Prostate gland (tissue), 2 donors: ENCODE measurements at regions not wholly inside any gene's neighbourhood (a gene's known extent, or its start where the extent isn't known, plus 50 kb on each side); places are given as distances from the start of the nearest gene placed in this dataset.

ENCODE experiments used
- DNase-seq: peaks from one replicate; pipeline ENCODE4 v3.0.0-alpha.2; 2019; ENCODE audit warnings: low spot score
- H3K27ac ChIP-seq, 2 donors: fragments of 200-600 bp; sonication (generic); 2 replicates each; pipeline ENCODE4 v1.5.1; 2017 to 2019
- H3K27me3 ChIP-seq: fragments of 200-600 bp; sonication (generic); replicated peaks from 2 replicates; pipeline ENCODE4 v1.5.1; 2019; ENCODE audit not compliant: insufficient read depth
- H3K36me3 ChIP-seq, 2 donors: fragments of 200-600 bp; sonication (generic); 1 replicate in 1 of 2; 2 replicates in 1 of 2; pipeline versions ENCODE4 v1.5.1 to v1.8.1; 2017 to 2019
- H3K4me1 ChIP-seq: fragments of 200-600 bp; sonication (generic); replicated peaks from 2 replicates; pipeline ENCODE4 v1.5.1; 2019
- H3K4me3 ChIP-seq, 2 donors: fragments of 200-600 bp; sonication (generic); 2 replicates each; pipeline ENCODE4 v1.5.1; 2017 to 2019
- H3K9me3 ChIP-seq: fragments of 200-600 bp; sonication (generic); 2 replicates; pipeline ENCODE4 v1.5.1; 2017
- CTCF ChIP-seq, 4 experiments: fragments of 200-600 bp in 2 of 4; fragments of 450-650 bp in 2 of 4; sonication (generic) in 2 of 4; IDR thresholded peaks; 1 replicate in 3 of 4; 2 replicates in 1 of 4; pipeline ENCODE4 v1.5.1; 2016 to 2019; ENCODE audit warnings: antibody characterized with exemption in 4 of 4, mild to moderate bottlenecking in 2 of 4, moderate library complexity in 2 of 4
- POLR2A ChIP-seq: fragments of 450-650 bp; IDR thresholded peaks from one replicate; pipeline ENCODE4 v1.6.1; 2016; ENCODE audit warnings: antibody characterized with exemption, mild to moderate bottlenecking
- POLR2AphosphoS5 ChIP-seq: sonication (generic); formaldehyde crosslinking; IDR thresholded peaks from one replicate; pipeline ENCODE4 v1.6.1; 2017; ENCODE audit warnings: antibody characterized with exemption
- WGBS: methylation state at CpG from one replicate; pipeline ENCODE4 v1.1.5; 2018; 5-methylcytosine and 5-hydroxymethylcytosine counted together
- intact Hi-C: fragments of 100-400 bp; cut with DNase I; formaldehyde crosslinking; loops from one replicate; pipeline ENCODE4 v1.14.2; 2022

- whole genome bisulfite sequencing: 77% methylated on average over 17 of the region's 17 CpGs
Measured at GRCh38 chr1:4004635-4005430, 104.8 kb upstream of the C1orf174 start.

GRCh38 chr1:4005431-4005830 is 105.4 kb upstream of the C1orf174 start:
- 82% methylated on average over 6 of the region's 6 CpGs for whole genome bisulfite sequencing
- TF ChIP-seq CTCF (IDR thresholded peaks at IDR 0.05): no peak
- TF ChIP-seq POLR2A: no peak
- no peak for TF ChIP-seq POLR2AphosphoS5
- no peaks in the 10 kb centered on the region for H3K27me3 ChIP-seq
- no peak overlapping the region for H3K27ac ChIP-seq
- H3K4me1 ChIP-seq: no peaks in the 10 kb centered on the region
- no peaks in the 10 kb centered on the region for H3K9me3 ChIP-seq
- DNase-seq: no peak
- intact Hi-C loops: no loop called here
- H3K4me3 ChIP-seq: no peak overlapping the region
- no peaks in the 10 kb centered on the region for H3K36me3 ChIP-seq

More at GRCh38 chr1:4004635-4005430, 104.8 kb upstream of the C1orf174 start:
- no peak for TF ChIP-seq CTCF (IDR thresholded peaks at IDR 0.05)
- no peak for TF ChIP-seq POLR2AphosphoS5
- TF ChIP-seq POLR2A: no peak
- no peaks in the 10 kb centered on the region for H3K27me3 ChIP-seq
- no peaks in the 10 kb centered on the region for H3K9me3 ChIP-seq
- no peaks in the 10 kb centered on the region for H3K4me1 ChIP-seq
- H3K36me3 ChIP-seq: no peaks in the 10 kb centered on the region
- intact Hi-C loops: no loop called here
- DNase-seq: no peak
- no peak overlapping the region for H3K4me3 ChIP-seq
- no peak overlapping the region for H3K27ac ChIP-seq

- Histone ChIP-seq H3K9me3 (no peaks in the 10 kb centered on the region), H3K4me3 (no peak overlapping the region), H3K27me3 (no peaks in the 10 kb centered on the region), H3K4me1 (no peaks in the 10 kb centered on the region), H3K27ac (no peak overlapping the region), H3K36me3 (no peaks in the 10 kb centered on the region)
- intact Hi-C loops: no loop called here
- DNase-seq: no peak
- WGBS: 85% methylated on average over 7 of the region's 7 CpGs
- TF ChIP-seq POLR2A: no peak
- TF ChIP-seq POLR2AphosphoS5: no peak
- TF ChIP-seq CTCF (IDR thresholded peaks at IDR 0.05): no peak
Measured at GRCh38 chr1:4006676-4007374, 106.8 kb upstream of the C1orf174 start.

GRCh38 chr1:4010284-4010683 is 110.2 kb upstream of the C1orf174 start:
- Histone ChIP-seq H3K36me3 (no peaks in the 10 kb centered on the region), H3K27ac (no peak overlapping the region), H3K4me3 (no peak overlapping the region), H3K9me3 (no peaks in the 10 kb centered on the region), H3K27me3 (no peaks in the 10 kb centered on the region), H3K4me1 (no peaks in the 10 kb centered on the region)
- no peak for DNase-seq
- intact Hi-C loops: no loop called here
- 81% methylated on average over 7 of the region's 7 CpGs for WGBS
- TF ChIP-seq POLR2A (no peak), CTCF (IDR thresholded peaks at IDR 0.05) (no peak), POLR2AphosphoS5 (no peak)
